Panc1 (cell line): ENCODE measurements at regions not wholly inside any gene's neighbourhood (a gene's known extent, or its start where the extent isn't known, plus 50 kb on each side); places are given as distances from the start of the nearest gene placed in this dataset.

Source experiments
- ATAC-seq: fragments of 200-7000 bp; cut with Tn5 transposase; 2 replicates; pipeline ENCODE4 v1.9.1; 2020; ENCODE audit warnings: mild to moderate bottlenecking, moderate library complexity
- BruUV-seq: library from RNA; stranded (reverse); fragments of 400-500 nt; replicated peaks from 2 replicates; lab custom pipeline; 2021; lab: Mats Ljungman, UMichigan
- CTCF ChIA-PET: fragments of 300-600 bp; sonication (Branson Sonifier 250); formaldehyde crosslinking; loops from one replicate; lab custom pipeline; 2022; ENCODE audit warnings: antibody characterized with exemption; lab: Charles Lee
- POLR2A ChIA-PET: fragments of 300-600 bp; sonication (Branson Sonifier 250); formaldehyde crosslinking; loops from one replicate; lab custom pipeline; 2022; ENCODE audit warnings: antibody characterized with exemption; lab: Charles Lee
- DNase-seq: peaks from one replicate; pipeline ENCODE4 v3.0.0-alpha.2; 2010; ENCODE audit warnings: low read depth, low spot score
- H3K27ac ChIP-seq: 2 replicates; pipeline ENCODE4 v1.5.1; 2011; ENCODE audit warnings: mild to moderate bottlenecking, low read length, inconsistent platforms
- H3K27me3 ChIP-seq: fragments of 200-500 bp; sonication (Bioruptor generic); 2 replicates; pipeline ENCODE4 v1.6.0; 2014; ENCODE audit warnings: low read length, inconsistent platforms; ENCODE audit not compliant: control insufficient read depth, insufficient read depth
- H3K36me3 ChIP-seq: fragments of 200-500 bp; sonication (Bioruptor generic); 2 replicates; pipeline ENCODE4 v1.5.1; 2014; ENCODE audit warnings: inconsistent platforms, mild to moderate bottlenecking, low read length, moderate library complexity; ENCODE audit not compliant: control insufficient read depth, insufficient read depth
- H3K4me1 ChIP-seq: 2 replicates; pipeline ENCODE4 v1.5.1; 2011; ENCODE audit warnings: inconsistent platforms, mild to moderate bottlenecking, low read length, moderate library complexity; ENCODE audit not compliant: control insufficient read depth, insufficient read depth
- H3K4me3 ChIP-seq, 2 experiments: 2 replicates each; pipeline ENCODE4 v1.5.1; 2011 to 2012; ENCODE audit warnings: low read depth in 2 of 2, low read length in 2 of 2, mild to moderate bottlenecking in 2 of 2, inconsistent platforms in 1 of 2, moderate library complexity in 1 of 2
- H3K9me3 ChIP-seq: fragments of 200-500 bp; sonication (Bioruptor generic); 2 replicates; pipeline ENCODE4 v1.5.1; 2014; ENCODE audit warnings: low read depth, mild to moderate bottlenecking, inconsistent platforms, low read length, moderate library complexity; ENCODE audit not compliant: control insufficient read depth, insufficient read depth
- POLR2AphosphoS5 ChIP-seq: IDR thresholded peaks from 2 replicates; pipeline ENCODE4 v1.6.1; 2012; ENCODE audit warnings: mild to moderate bottlenecking, low read depth, low read length, moderate library complexity
- SIN3A ChIP-seq: IDR thresholded peaks from 2 replicates; pipeline ENCODE4 v1.6.1; 2012; ENCODE audit warnings: low read depth, mild to moderate bottlenecking, low read length, moderate library complexity, borderline replicate concordance; ENCODE audit not compliant: insufficient read depth
- TCF7L2 ChIP-seq: IDR thresholded peaks from 2 replicates; pipeline ENCODE4 v1.6.1; 2011; ENCODE audit warnings: mild to moderate bottlenecking, low read depth, low read length, inconsistent platforms
- in situ Hi-C: cut with HindIII; loops from 2 replicates; pipeline ENCODE4 v1.10.0; 2016; ENCODE audit warnings: low sequenced_read_pairs, low pct_unique_long_range_greater_than_20kb
- intact Hi-C: fragments of 100-400 bp; cut with micrococcal nuclease; formaldehyde crosslinking; loops from one replicate; pipeline ENCODE4 v1.10.0; 2022; ENCODE audit not compliant: unreplicated experiment
- TF ChIP-seq, protein P1 (sequence below): fragments of 450-650 bp; IDR thresholded peaks from 2 replicates; pipeline ENCODE4 v1.5.1; 2017; ENCODE audit warnings: mild to moderate bottlenecking
- TF ChIP-seq, protein P2 (sequence below), 2 experiments: IDR thresholded peaks; 2 replicates each; pipeline ENCODE4 v1.6.1; 2011 to 2012; ENCODE audit warnings: low read depth in 2 of 2, control low read depth in 1 of 2, low read length in 1 of 2, mild to moderate bottlenecking in 1 of 2, moderate library complexity in 1 of 2; ENCODE audit not compliant: insufficient read depth in 1 of 2

DNA sequence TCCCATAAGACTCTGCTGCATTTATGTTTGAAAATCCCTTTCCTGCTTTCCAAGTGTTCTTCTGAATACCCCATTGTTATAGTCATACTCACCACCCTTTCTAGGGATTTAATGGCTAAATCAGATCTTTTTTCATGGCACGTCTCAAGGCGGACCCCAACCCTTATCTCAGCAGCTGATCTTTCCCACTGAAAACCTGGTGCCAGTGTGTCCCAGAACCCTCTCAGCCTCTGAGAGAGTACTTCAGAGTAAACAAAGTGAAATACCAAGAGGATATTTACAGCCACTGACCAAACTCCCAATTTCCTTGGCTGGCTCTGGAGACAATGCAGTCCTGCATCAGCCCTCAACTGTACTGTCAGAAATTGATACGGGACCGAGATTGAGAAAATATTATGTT lies 101.7 kb downstream of the TMEM100 start:
- ATAC-seq = no peak
- H3K9me3 ChIP-seq = no peaks in the 10 kb centered on the region
- TF ChIP-seq SIN3A (no peak), TCF7L2 (no peak), POLR2AphosphoS5 (no peak)
- TF ChIP-seq, protein P1, sequence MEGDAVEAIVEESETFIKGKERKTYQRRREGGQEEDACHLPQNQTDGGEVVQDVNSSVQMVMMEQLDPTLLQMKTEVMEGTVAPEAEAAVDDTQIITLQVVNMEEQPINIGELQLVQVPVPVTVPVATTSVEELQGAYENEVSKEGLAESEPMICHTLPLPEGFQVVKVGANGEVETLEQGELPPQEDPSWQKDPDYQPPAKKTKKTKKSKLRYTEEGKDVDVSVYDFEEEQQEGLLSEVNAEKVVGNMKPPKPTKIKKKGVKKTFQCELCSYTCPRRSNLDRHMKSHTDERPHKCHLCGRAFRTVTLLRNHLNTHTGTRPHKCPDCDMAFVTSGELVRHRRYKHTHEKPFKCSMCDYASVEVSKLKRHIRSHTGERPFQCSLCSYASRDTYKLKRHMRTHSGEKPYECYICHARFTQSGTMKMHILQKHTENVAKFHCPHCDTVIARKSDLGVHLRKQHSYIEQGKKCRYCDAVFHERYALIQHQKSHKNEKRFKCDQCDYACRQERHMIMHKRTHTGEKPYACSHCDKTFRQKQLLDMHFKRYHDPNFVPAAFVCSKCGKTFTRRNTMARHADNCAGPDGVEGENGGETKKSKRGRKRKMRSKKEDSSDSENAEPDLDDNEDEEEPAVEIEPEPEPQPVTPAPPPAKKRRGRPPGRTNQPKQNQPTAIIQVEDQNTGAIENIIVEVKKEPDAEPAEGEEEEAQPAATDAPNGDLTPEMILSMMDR = no peak
- TF ChIP-seq, protein P2, sequence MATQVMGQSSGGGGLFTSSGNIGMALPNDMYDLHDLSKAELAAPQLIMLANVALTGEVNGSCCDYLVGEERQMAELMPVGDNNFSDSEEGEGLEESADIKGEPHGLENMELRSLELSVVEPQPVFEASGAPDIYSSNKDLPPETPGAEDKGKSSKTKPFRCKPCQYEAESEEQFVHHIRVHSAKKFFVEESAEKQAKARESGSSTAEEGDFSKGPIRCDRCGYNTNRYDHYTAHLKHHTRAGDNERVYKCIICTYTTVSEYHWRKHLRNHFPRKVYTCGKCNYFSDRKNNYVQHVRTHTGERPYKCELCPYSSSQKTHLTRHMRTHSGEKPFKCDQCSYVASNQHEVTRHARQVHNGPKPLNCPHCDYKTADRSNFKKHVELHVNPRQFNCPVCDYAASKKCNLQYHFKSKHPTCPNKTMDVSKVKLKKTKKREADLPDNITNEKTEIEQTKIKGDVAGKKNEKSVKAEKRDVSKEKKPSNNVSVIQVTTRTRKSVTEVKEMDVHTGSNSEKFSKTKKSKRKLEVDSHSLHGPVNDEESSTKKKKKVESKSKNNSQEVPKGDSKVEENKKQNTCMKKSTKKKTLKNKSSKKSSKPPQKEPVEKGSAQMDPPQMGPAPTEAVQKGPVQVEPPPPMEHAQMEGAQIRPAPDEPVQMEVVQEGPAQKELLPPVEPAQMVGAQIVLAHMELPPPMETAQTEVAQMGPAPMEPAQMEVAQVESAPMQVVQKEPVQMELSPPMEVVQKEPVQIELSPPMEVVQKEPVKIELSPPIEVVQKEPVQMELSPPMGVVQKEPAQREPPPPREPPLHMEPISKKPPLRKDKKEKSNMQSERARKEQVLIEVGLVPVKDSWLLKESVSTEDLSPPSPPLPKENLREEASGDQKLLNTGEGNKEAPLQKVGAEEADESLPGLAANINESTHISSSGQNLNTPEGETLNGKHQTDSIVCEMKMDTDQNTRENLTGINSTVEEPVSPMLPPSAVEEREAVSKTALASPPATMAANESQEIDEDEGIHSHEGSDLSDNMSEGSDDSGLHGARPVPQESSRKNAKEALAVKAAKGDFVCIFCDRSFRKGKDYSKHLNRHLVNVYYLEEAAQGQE (IDR thresholded peaks at IDR 0.05; ENCODE audit: insufficient read depth in 1 of 2, low read depth in 2 of 2, low read length in 1 of 2) = no peak
- DNase-seq = no peak
- no peak overlapping the region for H3K4me3 ChIP-seq
- H3K36me3 ChIP-seq = no peaks in the 10 kb centered on the region
- in situ Hi-C loops = no loop called here
- no peaks in the 10 kb centered on the region for H3K4me1 ChIP-seq
- no peaks in the 10 kb centered on the region for H3K27me3 ChIP-seq
- no peak overlapping the region for H3K27ac ChIP-seq
- POLR2A ChIA-PET = no interaction called here
- BruUV-seq = no TSS peak
- CTCF ChIA-PET = no interaction called here
- intact Hi-C loops = no loop called here

DNA sequence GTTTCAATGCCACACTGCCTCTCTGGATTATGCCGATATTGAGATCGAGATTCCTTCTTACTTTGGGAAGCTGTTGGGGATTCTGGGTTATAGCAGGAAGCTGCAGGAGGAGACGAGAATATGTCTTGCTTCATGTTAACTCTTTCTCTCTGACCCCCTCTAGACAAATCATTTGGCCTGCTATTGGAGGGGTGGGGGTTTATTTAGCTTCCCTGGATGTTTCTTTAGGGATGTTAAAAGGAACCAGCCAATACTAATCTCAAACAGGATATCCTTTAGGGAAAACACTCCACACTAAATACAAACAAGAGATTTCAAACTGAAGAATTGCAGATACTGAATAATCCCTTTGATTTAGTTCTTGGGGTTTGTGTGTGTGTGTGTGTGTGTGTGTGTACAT lies 102.6 kb downstream of the TMEM100 start:
- CTCF ChIA-PET = interaction anchor here (0.7 kb wide), 1 partner anchor 115 kb away, joined by 5 read pairs; no protein-coding TSS in a partner anchor
- H3K4me1 ChIP-seq = no peaks in the 10 kb centered on the region
- in situ Hi-C loops (no loop called here), intact Hi-C loops (no loop called here)
- no peaks in the 10 kb centered on the region for H3K36me3 ChIP-seq
- no peak overlapping the region for H3K27ac ChIP-seq
- POLR2A ChIA-PET = no interaction called here
- no peaks in the 10 kb centered on the region for H3K27me3 ChIP-seq
- H3K4me3 ChIP-seq = no peak overlapping the region
- DNase-seq (no peak), ATAC-seq (no peak)
- BruUV-seq = no TSS peak
- TF ChIP-seq, protein P2 (IDR thresholded peaks at IDR 0.05; ENCODE audit: insufficient read depth in 1 of 2, low read depth in 2 of 2, low read length in 1 of 2) = no peak
- H3K9me3 ChIP-seq = no peaks in the 10 kb centered on the region
